AG09319 (cell line): ENCODE measurements at regions not wholly inside any gene's neighbourhood (a gene's known extent, or its start where the extent isn't known, plus 50 kb on each side); places are given as distances from the start of the nearest gene placed in this dataset.

ENCODE experiments used
- DNase-seq: peaks from one replicate; pipeline ENCODE4 v3.0.0-alpha.2; 2010; ENCODE audit warnings: low read depth; ENCODE audit errors: extremely low read depth
- TF ChIP-seq, protein P1 (sequence below): IDR thresholded peaks from 2 replicates; pipeline ENCODE4 v1.5.1; 2011; ENCODE audit warnings: low read depth, mild to moderate bottlenecking, inconsistent platforms, low read length, moderate library complexity

DNA sequence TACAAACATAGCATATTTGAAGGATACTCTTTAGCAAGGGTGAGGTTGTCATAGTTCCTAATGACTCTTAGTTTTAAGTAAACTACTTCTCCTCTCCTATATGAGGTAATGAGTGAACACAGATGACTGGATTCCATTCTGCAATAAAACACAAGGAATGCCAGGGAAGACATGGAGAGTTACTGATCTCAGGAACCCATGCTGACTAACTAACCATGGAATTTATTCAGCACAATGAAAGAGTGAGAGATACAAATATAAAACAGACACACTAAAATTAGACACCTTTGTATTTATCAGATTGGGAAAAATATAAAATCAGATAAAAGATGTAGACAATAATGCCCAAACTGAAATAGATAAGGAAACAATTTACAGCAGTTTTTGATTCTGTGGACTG lies 1525.9 kb upstream of the SLC10A2 start:
- TF ChIP-seq, protein P1, sequence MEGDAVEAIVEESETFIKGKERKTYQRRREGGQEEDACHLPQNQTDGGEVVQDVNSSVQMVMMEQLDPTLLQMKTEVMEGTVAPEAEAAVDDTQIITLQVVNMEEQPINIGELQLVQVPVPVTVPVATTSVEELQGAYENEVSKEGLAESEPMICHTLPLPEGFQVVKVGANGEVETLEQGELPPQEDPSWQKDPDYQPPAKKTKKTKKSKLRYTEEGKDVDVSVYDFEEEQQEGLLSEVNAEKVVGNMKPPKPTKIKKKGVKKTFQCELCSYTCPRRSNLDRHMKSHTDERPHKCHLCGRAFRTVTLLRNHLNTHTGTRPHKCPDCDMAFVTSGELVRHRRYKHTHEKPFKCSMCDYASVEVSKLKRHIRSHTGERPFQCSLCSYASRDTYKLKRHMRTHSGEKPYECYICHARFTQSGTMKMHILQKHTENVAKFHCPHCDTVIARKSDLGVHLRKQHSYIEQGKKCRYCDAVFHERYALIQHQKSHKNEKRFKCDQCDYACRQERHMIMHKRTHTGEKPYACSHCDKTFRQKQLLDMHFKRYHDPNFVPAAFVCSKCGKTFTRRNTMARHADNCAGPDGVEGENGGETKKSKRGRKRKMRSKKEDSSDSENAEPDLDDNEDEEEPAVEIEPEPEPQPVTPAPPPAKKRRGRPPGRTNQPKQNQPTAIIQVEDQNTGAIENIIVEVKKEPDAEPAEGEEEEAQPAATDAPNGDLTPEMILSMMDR = no peak
- no peak for DNase-seq

DNA sequence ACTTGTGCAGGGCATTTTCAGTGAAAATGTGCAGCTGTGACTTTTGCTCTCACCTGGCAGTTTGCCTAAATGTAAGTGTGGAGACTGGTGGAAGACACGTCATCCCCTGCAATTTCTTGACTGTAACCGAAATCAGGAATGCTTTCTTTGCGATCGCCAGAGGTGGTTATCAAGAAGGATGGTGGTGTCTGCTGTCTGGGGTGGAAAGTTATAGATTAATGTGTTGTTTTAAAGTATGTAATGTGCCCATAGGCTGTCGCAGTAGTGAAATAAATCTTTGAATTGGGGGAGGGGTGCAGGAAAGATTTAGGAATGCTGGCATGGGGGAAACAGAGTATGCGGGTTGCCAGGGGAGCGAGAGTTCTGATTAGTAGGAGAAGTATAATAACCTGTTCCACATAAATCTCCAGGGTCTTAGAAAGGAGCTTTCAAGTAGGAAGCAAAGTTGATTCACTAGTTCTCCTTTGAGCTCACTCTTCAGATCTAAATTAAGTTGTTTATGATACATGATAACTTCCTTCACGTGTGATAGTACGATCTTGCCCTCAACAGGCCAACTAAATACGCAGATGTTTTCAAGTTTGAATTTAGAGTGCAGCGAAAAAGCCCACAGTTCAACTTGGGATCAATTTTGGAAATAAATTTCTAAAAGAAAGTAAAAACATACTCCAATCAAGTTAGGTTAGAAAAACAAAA lies 1520.0 kb upstream of the SLC10A2 start:
- DNase-seq = no peak

DNA sequence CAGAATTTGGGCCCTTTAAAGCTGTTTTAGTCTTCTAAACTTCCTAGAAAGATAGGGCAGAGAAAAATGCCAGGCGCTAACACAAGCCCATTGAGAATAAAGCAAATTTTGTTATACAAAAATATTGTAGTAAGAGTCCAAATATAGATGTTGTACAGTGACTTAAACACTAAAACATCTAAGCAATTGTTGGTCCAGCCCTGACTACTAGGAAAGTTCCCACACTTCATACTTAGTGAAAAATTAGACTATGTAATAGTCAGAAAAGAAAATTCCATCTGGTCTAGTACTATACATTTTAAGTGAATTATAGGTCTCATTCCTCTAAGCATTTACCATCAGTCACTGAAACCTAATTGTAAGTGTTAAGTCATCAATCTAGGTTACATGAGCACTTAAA lies 1518.3 kb upstream of the SLC10A2 start:
- TF ChIP-seq, protein P1 = no peak
- no peak for DNase-seq

More for the DNA sequence above, 1520.0 kb upstream of the SLC10A2 start:
- TF ChIP-seq, protein P1 = no peak

DNA sequence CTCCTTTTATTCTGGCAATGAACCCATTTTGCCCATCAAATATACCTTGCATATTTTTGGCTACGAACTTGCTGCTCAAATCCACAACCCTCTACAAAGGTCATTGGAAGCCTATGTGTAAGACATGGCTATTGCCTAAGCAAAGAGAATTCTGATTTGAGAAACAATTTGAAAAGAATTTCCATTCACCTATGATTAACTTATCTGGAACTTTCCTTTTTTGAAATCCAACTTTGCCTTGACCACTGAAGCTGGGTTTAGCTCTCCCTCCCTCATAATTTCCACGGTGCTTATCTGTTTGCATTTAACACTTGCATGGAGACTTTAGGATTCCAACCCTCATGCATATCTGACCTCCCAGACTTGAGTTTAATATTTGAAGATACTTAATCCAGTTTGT lies 1514.7 kb upstream of the SLC10A2 start:
- no peak for DNase-seq
- TF ChIP-seq, protein P1 = no peak

DNA sequence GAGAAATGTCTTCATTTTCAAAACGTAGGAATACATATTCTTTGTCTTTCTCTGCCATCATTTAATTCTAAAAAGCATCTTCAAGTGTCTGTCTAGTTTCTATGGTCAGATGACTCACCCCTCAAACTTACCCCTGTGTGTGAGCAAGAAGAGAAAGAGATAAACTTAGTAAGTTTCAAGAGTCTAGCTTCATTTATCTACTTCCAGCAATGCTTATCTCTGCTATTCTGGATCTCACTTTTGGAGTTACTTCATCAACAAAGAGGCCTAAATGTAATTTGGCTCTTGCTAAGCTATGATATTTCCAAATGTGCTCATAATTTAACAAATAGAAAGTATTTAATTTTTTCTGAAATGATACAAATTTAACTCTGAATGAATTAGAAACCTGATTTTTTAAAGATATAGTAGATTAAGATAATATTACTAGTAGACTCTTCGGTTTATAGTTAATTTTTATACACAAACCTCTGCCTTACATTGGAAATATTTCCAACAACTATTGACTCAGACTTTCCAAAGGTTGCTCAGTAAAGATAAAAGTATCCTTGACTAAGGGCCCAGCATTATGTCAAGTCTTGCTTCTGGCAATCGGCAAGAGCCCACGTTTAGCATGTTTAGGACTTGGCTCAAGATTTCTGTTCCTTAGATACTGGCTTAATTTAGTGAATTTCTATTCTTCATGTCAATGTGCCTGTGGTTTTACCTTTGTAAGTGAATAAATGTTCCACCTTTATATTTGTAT lies 1511.0 kb upstream of the SLC10A2 start:
- TF ChIP-seq, protein P1 = no peak
- DNase-seq = no peak

DNA sequence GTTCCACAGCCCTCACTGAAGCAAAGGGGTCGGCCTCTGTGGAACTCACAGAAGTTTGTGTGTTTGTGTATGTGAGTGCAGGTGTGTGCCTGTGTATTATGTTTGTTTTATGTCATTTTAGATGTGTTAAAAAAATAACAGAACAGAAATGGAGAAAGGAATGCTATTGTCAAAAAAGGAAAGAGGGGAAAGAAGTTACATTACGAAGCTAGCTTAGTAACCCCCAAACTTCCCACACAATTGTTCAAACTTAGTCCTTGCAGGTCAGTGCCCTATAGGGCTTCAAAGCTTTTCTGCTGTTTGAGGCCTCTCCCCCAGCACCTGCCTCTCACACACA lies 1505.6 kb upstream of the SLC10A2 start:
- DNase-seq = no peak
- TF ChIP-seq, protein P1 = no peak

DNA sequence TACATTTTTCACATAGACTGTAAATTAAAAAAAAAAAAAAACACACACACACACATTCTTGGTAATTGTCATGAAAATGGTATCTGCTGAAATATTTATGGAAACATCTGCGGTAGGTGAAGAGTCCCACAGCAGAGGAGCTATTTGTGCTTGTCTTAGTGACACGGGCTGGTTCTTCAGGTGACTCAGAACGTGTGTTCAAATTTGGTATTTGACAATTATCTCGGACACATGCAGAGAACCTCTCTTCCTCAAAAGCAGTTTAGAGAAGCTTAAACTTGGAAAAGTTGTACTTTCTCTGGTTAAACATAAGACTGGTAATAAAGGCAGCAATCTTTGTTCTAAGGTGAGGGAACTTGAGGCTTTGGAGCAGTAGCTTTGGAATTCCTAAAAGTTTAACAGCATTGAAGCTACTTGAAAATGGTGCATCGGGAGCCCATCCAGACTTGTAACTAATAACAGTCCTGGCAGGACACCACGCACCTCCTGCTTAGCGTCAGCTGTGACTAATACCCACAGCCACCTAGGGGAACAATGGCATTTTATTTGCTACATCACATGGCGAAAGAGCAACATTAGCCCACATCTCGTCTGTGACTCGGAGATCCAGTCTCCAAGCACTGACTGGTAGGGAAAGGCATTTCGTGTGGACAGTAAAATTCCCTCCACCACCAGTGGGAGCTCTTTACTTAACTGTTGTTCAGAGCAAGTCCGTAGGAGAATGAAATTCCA lies 1505.1 kb upstream of the SLC10A2 start:
- DNase-seq = no peak
- TF ChIP-seq, protein P1 = no peak
